PC-3 (cell line): ENCODE measurements at regions not wholly inside any gene's neighbourhood (a gene's known extent, or its start where the extent isn't known, plus 50 kb on each side); places are given as distances from the start of the nearest gene placed in this dataset.
A peak's percentile ranks its signal among the peaks of the same experiment; 100 is the strongest.

Source experiments
- ATAC-seq: fragments of 200-7000 bp; cut with Tn5 transposase; 2 replicates; pipeline ENCODE4 v1.9.1; 2020; ENCODE audit warnings: mild to moderate bottlenecking, moderate library complexity
- BruUV-seq: library from RNA; stranded (reverse); fragments of 400-500 nt; replicated peaks from 2 replicates; lab custom pipeline; 2021; lab: Mats Ljungman, UMichigan
- CTCF ChIA-PET: fragments of 300-600 bp; sonication (Branson Sonifier 250); formaldehyde crosslinking; loops from one replicate; lab custom pipeline; 2022; ENCODE audit warnings: antibody characterized with exemption; lab: Charles Lee
- POLR2A ChIA-PET: fragments of 300-600 bp; sonication (Branson Sonifier 250); formaldehyde crosslinking; loops from one replicate; lab custom pipeline; 2022; ENCODE audit warnings: antibody characterized with exemption; ENCODE audit not compliant: unreplicated experiment; lab: Charles Lee
- DNase-seq: peaks from one replicate; pipeline ENCODE4 v3.0.0-alpha.2; 2015
- H2AFZ ChIP-seq: fragments of 300-600 bp; sonication (generic); 2 replicates; pipeline ENCODE4 v1.6.0; 2016; ENCODE audit warnings: antibody characterized with exemption, low read length
- H3F3A ChIP-seq: fragments of 300-600 bp; sonication (generic); one replicate; pipeline ENCODE4 v1.6.0; 2017; ENCODE audit warnings: antibody characterized with exemption, low read length, control low read depth, mild to moderate bottlenecking; ENCODE audit not compliant: unreplicated experiment
- H3K27ac ChIP-seq: fragments of 300-600 bp; sonication (generic); 2 replicates; pipeline ENCODE4 v1.5.1; 2016; ENCODE audit warnings: mild to moderate bottlenecking, low read length
- H3K27me3 ChIP-seq: fragments of 300-600 bp; sonication (generic); 2 replicates; pipeline ENCODE4 v1.6.1; 2016; ENCODE audit warnings: low read length, mixed read lengths
- H3K36me3 ChIP-seq: fragments of 300-600 bp; sonication (generic); 2 replicates; pipeline ENCODE4 v1.6.1; 2016; ENCODE audit warnings: low read depth, mixed run types, low read length, mixed read lengths
- H3K4me1 ChIP-seq: fragments of 300-600 bp; sonication (generic); 2 replicates; pipeline ENCODE4 v1.5.1; 2016; ENCODE audit warnings: low read length; ENCODE audit not compliant: insufficient read depth
- H3K4me2 ChIP-seq: fragments of 300-600 bp; sonication (generic); 2 replicates; pipeline ENCODE4 v1.6.0; 2016; ENCODE audit warnings: low read length
- H3K4me3 ChIP-seq: fragments of 300-600 bp; sonication (generic); 2 replicates; pipeline ENCODE4 v1.5.1; 2016; ENCODE audit warnings: mild to moderate bottlenecking, low read length, mixed read lengths
- H3K79me2 ChIP-seq: fragments of 300-600 bp; sonication (generic); 2 replicates; pipeline ENCODE4 v1.6.1; 2017; ENCODE audit warnings: low read length, mixed read lengths
- H3K9ac ChIP-seq: fragments of 300-600 bp; sonication (generic); 2 replicates; pipeline ENCODE4 v1.6.0; 2016; ENCODE audit warnings: mild to moderate bottlenecking, low read length
- H3K9me2 ChIP-seq: fragments of 300-600 bp; sonication (generic); replicated peaks from 2 replicates; pipeline ENCODE4 v1.6.1; 2016; ENCODE audit warnings: mixed run types, low read length, mixed read lengths
- H3K9me3 ChIP-seq: fragments of 300-600 bp; sonication (generic); 2 replicates; pipeline ENCODE4 v1.6.1; 2016; ENCODE audit warnings: low read length, mixed read lengths
- H4K20me1 ChIP-seq: fragments of 300-600 bp; sonication (generic); 2 replicates; pipeline ENCODE4 v1.6.1; 2016; ENCODE audit warnings: low read length, mixed read lengths
- CTCF ChIP-seq: fragments of 300-600 bp; sonication (generic); conservative IDR thresholded peaks from 2 replicates; pipeline ENCODE4 v1.5.1; 2017; ENCODE audit warnings: antibody characterized with exemption, low read depth, mild to moderate bottlenecking, low read length
- EZH2 ChIP-seq: fragments of 300-600 bp; sonication (generic); IDR thresholded peaks from one replicate; pipeline ENCODE4 v1.6.1; 2017; ENCODE audit warnings: antibody characterized with exemption, mild to moderate bottlenecking, low read length; ENCODE audit not compliant: unreplicated experiment
- EZH2phosphoT487 ChIP-seq: fragments of 300-600 bp; sonication (generic); IDR thresholded peaks from 2 replicates; pipeline ENCODE4 v1.6.1; 2018; ENCODE audit warnings: mild to moderate bottlenecking, antibody characterized with exemption, low read length, borderline replicate concordance
- intact Hi-C: fragments of 100-400 bp; cut with micrococcal nuclease; formaldehyde crosslinking; loops from 2 replicates; pipeline ENCODE4 v1.9.0; 2023

GRCh38 chr11:112694245-112694644, 267.0 kb upstream of the NCAM1 start:
- no peaks in the 10 kb centered on the region for H4K20me1 ChIP-seq
- ChIA-PET CTCF (no interaction called here), POLR2A (no interaction called here)
- no peak for ATAC-seq
- intact Hi-C loops, result no loop called here
- no peaks in the 10 kb centered on the region for H3K9me2 ChIP-seq
- H3K4me3 ChIP-seq, result no peak overlapping the region
- no peaks in the 10 kb centered on the region for H3K36me3 ChIP-seq
- no peak overlapping the region for H3K27ac ChIP-seq
- no peak for DNase-seq
- no peak overlapping the region for H3K4me2 ChIP-seq
- H3F3A ChIP-seq, result no peaks in the 10 kb centered on the region
- H3K9ac ChIP-seq, result no peak overlapping the region
- H2AFZ ChIP-seq, result no peak overlapping the region
- H3K27me3 ChIP-seq, result peaks cover 11% of the 10 kb centered on the region; the same call in 1 of the 2 replicates
- no peaks in the 10 kb centered on the region for H3K79me2 ChIP-seq
- no peaks in the 10 kb centered on the region for H3K9me3 ChIP-seq
- no TSS peak for BruUV-seq
- TF ChIP-seq EZH2phosphoT487, result no peak
- no peak for TF ChIP-seq EZH2
- TF ChIP-seq CTCF, result no peak
- no peaks in the 10 kb centered on the region for H3K4me1 ChIP-seq

- no peaks in the 10 kb centered on the region for H3K9me3 ChIP-seq
- TF ChIP-seq CTCF, result no peak
- no peak for TF ChIP-seq EZH2
- TF ChIP-seq EZH2phosphoT487, result no peak
- H4K20me1 ChIP-seq, result no peaks in the 10 kb centered on the region
- no peaks in the 10 kb centered on the region for H3K9me2 ChIP-seq
- ATAC-seq, result no peak
- H3K79me2 ChIP-seq, result no peaks in the 10 kb centered on the region
- H3K4me2 ChIP-seq, result no peak overlapping the region
- H3K27ac ChIP-seq, result no peak overlapping the region
- CTCF ChIA-PET, result no interaction called here
- intact Hi-C loops, result no loop called here
- H3K4me3 ChIP-seq, result no peak overlapping the region
- peaks cover 7% of the 10 kb centered on the region; the same call in 1 of the 2 replicates for H3K27me3 ChIP-seq
- BruUV-seq, result no TSS peak
- POLR2A ChIA-PET, result no interaction called here
- H3F3A ChIP-seq, result no peaks in the 10 kb centered on the region
- no peaks in the 10 kb centered on the region for H3K36me3 ChIP-seq
- no peaks in the 10 kb centered on the region for H3K4me1 ChIP-seq
- H2AFZ ChIP-seq, result no peak overlapping the region
- H3K9ac ChIP-seq, result no peak overlapping the region
- no peak for DNase-seq
These were observed 266.4 kb upstream of the NCAM1 start for GRCh38 chr11:112694813-112695212.

DNA sequence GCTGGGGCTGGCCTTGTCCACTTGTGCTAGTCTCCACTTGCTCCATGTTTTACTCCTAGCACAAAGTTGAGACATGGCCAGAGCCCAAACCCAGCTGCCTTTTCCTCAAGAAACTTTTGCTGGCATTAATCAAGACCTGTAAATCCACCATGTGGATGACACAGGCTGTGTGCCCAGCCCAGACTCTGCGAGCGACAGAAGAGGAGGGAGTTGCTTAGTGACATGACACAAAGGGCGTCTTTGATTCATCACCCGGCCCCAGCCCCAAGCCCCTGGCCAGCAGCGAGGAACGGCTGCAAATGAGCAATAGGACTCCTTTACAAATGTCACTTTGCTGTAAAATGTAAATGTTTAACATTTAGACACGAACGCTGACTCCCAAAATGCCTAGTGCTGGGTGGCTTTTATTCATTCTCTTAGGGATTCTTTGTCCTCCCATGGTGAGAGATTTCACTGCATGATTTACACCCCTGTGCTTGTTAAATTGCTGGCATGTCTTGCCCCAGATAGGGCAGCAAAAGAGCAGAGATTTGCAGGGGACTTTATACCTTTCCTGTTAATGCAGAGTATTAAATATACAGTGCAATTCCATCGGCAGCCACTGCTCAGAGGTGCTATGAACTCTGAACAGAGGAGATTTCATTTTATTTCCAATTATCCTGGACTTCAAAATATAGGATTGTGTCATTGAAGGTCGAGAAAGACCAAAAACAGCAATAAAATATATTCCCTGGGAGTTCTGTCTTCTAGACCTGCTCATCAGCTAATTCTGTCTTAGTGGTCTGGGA, 263.6 kb upstream of the NCAM1 start:
- 0 out of 2 replicates have a peak, but pooled peaks have one; percentile 11 for TF ChIP-seq CTCF
- no peak for TF ChIP-seq EZH2phosphoT487
- no peak for TF ChIP-seq EZH2
- Histone ChIP-seq H2AFZ (no peak overlapping the region), H3K4me1 (no peaks in the 10 kb centered on the region), H3K4me2 (no peak overlapping the region), H3K9me2 (no peaks in the 10 kb centered on the region), H3K4me3 (no peak overlapping the region), H3K79me2 (no peaks in the 10 kb centered on the region), H4K20me1 (no peaks in the 10 kb centered on the region), H3F3A (no peaks in the 10 kb centered on the region), H3K27me3 (no peaks in the 10 kb centered on the region), H3K36me3 (no peaks in the 10 kb centered on the region), H3K9me3 (no peaks in the 10 kb centered on the region), H3K9ac (no peak overlapping the region), H3K27ac (no peak overlapping the region)
- CTCF ChIA-PET, result no interaction called here
- POLR2A ChIA-PET, result no interaction called here
- ATAC-seq, result no peak
- intact Hi-C loops, result no loop called here
- DNase-seq, result no peak
- no TSS peak for BruUV-seq
